Activated CD4-positive, alpha-beta T cell treated with anti-CD3 and anti-CD28 coated beads, Interleukin-2, amount 50 U/mL, for 4 hours (primary cell): ENCODE measurements at regions not wholly inside any gene's neighbourhood (a gene's known extent, or its start where the extent isn't known, plus 50 kb on each side); places are given as distances from the start of the nearest gene placed in this dataset.
"Not testable (repeated sequence)": the region's sequence is repeated elsewhere in the genome, so short reads cannot be mapped to it uniquely, and the experiment has no call there.

ENCODE experiments used
- DNase-seq, 2 experiments: peaks; one replicate each; pipeline ENCODE4 v3.0.0-alpha.2; 2020

GRCh38 chr2:59856391-59856790, 697.1 kb downstream of the BCL11A start:
- DNase-seq: no peak

DNA sequence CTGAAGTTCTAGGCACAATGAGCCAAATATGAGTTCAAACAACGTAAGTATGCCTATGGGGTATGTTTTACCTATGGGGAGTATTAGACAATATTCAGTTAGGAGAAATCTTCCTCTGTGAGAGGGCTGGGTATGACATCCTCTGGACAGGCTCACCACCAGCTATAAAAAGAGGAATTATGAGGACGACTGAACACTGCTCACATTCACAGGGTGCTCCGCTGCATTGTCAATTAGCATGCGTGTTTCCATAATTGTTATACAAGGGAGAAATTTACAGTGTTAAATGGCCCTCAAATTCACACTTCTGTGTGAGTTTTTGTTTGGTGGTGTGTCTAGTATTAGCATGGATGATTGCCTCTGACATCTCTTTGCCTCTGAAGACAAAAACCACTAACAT, 700.4 kb downstream of the BCL11A start:
- DNase-seq: no peak

DNA sequence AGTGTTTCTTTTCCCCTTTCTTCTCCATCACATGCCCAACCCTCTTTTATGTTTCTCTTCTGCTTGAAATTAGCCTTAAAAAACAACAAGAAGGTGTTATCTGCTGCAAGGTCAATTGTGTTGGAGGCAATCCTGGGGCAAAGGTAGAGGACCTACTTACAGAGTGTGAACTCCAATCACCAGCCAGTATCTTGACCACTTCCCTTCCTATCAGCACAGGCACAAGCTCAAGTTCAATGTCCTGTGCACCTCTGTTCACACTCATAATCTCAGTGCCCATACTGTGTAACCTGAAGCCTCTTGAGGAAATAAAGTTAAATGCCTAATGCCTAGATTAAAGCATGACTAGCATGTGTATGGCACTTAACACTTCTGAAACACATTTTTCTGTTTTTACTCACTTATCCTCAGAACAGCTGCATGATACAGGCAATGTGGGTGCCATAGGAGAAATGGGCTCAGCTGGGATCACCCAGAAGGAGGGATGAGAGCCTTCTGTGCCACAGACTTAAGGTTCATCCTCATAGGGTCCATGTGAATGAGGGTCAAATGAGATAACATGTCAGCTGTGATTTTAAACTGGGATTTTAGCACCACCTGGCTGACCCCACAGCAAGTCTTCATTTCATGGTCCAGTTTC, 701.5 kb downstream of the BCL11A start:
- no peak for DNase-seq

GRCh38 chr2:59850554-59850953, 702.9 kb downstream of the BCL11A start:
- no peak for DNase-seq

DNA sequence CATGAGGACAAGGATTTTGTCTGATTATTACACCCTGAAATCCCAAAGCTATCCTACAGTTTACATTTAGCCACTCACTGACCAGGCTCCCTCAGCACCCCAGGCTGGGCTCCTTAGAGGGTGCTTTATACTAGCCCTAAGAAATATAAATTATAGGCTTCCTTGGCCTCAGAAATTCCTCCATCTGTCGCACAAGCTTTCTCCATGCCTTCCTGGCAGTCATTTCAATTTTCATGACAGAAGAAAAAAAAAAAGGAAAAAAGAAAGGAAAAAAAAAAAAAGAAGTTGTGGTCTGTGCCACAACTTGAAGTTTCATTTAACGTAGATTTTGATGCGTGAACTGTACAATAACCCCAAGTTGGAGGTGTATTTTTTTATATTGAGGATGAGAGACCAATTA, 719.5 kb downstream of the BCL11A start:
- DNase-seq: no peak

GRCh38 chr2:59830601-59831000, 722.9 kb downstream of the BCL11A start:
- DNase-seq: no peak

DNA sequence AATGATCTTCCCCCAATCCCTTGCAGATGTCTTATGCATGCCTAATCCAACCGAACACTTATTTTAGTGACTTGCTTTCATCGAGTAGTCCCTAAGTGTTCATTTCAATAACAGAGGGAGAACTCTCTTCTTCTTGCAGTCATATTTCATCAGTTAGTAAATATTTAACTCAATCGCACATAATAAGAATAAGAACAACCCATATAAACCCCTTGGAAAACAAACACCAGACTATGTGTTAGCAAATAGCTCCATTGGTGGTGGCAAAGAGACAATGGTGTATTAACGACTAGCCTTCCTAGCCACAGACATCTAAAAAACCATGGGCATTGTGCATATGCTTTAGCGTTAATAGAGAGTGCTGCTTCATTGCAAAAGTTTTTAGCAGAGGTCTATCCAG, 725.8 kb downstream of the BCL11A start:
- no peak for DNase-seq

GRCh38 chr2:59826177-59826576, 727.3 kb downstream of the BCL11A start:
- no peak for DNase-seq

- no peak for DNase-seq
These were observed 729.1 kb downstream of the BCL11A start for GRCh38 chr2:59824314-59824713.

DNA sequence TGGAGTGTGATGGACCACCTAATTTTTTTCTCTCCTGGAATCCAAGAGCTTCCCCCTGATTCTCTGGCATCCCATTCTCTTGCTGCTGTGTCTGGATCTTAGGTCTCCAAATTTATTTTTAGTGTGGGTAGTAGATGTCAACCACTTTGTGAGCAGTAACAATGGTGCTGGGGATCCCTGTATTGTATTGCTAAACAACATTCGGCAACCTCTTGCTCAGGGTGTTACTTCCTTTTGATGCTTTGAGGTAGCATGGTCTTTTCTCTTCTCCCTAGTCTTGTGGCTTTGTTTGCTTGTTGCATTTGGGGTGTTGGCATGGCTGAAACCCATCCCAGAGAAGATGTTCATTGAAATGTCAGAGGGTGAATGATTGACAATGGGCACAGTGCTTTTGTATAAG, 737.4 kb downstream of the BCL11A start:
- no peak for DNase-seq

GRCh38 chr2:59810283-59810682, 743.2 kb downstream of the BCL11A start:
- DNase-seq: not testable (repeated sequence)

DNA sequence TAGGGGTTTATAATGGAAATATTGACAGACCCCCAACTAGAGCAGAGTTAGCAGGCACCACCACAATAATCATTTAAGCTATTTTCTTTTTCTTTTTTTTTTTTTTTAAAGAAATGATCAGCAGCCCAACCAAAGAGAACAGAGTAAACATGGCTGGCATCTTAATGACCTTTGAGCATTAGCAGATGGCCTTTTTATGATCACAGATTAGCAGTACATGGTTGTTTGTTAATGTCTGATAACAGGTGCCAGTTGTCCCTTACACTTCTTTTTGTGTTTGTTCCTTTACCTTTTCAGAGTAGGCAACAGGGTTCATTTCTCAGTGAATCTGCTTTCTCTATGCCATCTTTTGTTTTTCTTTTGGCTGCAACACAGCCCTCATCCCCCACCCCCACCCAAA, 747.0 kb downstream of the BCL11A start:
- no peak for DNase-seq

DNA sequence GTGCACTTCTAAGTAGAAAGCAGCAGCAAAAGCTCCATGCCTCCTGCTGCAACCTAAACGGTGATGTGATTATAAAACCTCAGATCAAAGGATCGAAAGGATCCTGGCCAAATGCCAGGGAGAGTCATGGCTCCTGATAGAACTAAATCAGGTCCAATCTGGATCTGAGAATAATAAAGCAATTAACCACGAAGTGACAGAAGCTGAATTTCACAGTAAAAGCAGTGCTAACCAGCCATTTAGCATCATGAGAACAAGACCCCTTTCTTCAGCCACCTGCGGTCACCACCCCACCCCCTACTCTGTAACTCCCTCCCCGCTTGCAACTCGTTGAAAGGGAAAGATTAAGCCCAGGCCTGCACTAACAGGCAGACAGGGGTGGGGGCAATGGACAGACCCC, 748.7 kb downstream of the BCL11A start:
- DNase-seq: no peak

DNA sequence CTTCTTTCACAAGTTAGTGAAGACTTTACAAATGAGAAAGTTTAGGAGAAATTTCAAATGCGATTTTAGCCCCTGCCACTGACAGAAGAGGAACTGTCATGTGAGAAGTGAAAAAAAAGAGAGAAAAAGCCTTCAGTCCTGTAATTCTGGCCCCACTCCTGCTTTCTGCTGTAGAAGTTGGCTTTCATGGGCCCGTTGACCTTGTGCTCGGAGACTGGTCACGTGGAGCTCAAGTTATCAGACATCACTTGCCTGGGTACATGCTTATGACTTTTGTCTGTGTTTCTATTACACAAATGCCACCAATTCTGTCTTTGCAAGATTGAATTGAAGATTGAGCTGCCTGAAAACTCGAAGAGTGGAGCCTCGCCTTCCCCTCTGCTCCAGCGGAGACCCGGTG, 749.9 kb downstream of the BCL11A start:
- no peak for DNase-seq

- no peak for DNase-seq
These were observed 754.7 kb downstream of the BCL11A start for GRCh38 chr2:59798687-59799232.

DNA sequence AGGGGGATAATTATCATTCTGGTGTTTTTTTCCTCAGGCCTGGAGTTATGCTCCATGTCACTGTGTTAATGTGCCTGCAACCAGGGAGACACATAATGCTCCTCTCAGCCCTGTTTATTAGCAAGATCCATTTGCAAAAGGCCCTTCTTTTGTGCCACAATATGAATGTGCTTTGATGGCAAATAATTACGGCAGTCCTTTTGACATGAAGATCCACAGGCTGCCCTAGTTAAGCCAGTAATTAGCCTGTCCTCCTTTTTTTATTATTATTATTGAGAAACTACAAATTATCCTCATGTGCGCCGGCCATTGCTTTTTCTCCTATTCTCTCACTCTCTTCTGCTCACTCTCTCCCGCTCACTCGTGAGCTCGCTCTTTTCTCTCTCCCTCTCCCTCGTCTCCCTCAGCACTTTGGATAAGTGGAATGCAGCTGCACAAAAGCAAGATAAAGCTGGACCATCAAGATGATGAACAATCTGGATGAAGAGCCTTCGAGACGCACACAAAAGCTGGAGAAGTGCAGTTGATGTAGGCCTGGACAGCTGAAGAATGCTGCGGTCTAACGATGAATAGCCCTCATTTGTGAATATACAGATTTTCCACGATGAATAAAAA, 762.3 kb downstream of the BCL11A start:
- DNase-seq: no peak

- no peak for DNase-seq
These were observed 763.1 kb downstream of the BCL11A start for GRCh38 chr2:59790186-59791003.

GRCh38 chr2:59789523-59789922, 763.9 kb downstream of the BCL11A start:
- no peak for DNase-seq

DNA sequence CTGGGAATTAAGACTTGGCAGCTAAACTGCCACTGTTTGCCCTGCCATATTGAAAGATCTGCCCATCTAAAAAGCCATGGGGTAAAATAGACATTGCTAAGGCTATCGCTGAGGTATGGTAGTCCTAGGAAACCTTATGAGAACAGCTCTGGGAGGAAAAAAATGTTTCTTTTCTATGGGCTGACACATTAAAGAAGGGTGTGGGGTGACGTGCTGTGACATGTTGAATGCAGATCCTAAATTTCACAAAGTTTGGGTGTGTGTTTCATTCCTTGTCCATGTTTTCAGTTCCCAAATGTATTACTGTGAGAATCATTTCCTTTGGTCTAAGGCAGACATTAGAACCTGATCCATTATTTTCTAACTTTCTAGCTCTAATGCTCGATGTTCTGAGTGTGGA, 766.4 kb downstream of the BCL11A start:
- DNase-seq: no peak

DNA sequence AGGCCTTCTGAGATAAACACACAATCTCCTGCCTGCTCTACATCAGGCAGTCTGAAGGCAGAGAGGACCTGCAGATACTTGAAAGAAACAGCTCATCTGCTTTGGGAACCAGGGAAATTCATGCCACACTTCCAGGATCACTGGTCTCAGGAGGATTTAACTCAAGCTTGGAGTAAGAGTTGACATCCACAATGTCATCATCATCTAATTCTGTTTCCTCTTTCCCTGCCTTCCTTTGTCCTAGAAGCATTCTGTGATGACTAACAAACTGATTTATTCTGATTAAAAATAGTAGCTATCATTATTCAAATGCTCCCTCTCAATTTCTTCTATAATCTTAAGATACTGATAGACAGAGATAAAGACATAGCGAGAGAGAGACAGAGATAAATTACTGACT, 766.8 kb downstream of the BCL11A start:
- no peak for DNase-seq

GRCh38 chr2:59779571-59779970, 773.9 kb downstream of the BCL11A start:
- DNase-seq: no peak

GRCh38 chr2:59777120-59777519, 776.3 kb downstream of the BCL11A start:
- no peak for DNase-seq

- no peak for DNase-seq
These were observed 776.8 kb downstream of the BCL11A start for GRCh38 chr2:59776726-59777008.

DNA sequence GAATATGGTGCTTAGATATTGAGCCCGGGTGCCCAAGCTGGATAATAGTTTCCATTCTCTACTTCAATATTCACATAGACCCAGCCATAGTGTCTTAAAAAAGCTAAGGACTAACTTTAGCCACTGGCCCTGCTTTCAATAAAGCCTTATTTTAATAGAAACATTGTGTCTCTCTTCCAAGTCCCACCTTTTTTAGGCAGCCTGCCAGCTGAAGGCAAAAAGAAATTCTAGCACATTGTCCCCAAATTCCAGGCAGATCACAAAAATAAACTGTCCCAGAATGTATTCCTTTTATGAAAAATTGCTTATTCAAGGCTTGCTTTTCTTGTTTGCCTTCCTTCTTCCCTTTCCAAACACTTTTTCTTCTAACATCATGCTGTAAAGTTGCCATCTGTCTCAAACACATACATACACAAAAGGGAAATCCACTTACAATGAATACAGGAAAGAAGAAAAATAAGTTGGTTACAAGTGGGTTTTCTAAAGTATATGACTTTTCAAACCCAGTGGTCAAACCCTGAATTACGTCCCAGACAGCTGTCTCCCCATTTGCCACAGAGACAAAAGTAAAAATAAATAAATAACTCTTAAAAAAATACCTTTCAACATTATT, 778.5 kb downstream of the BCL11A start:
- DNase-seq: no peak
